Endometrium (tissue), 2 donors: ENCODE measurements at regions not wholly inside any gene's neighbourhood (a gene's known extent, or its start where the extent isn't known, plus 50 kb on each side); places are given as distances from the start of the nearest gene placed in this dataset.
"Not testable (repeated sequence)": the region's sequence is repeated elsewhere in the genome, so short reads cannot be mapped to it uniquely, and the experiment has no call there.

ENCODE experiments used
- FAIRE-seq: peaks from 2 replicates; lab custom pipeline; 2012; peaks lifted over from hg19 to GRCh38; lab: Jason Lieb, UNC
- donor health status: control.
- donor health status: control.

GRCh38 chr1:234918961-234919761 is 209.5 kb downstream of the TOMM20 start:
- no peak for FAIRE-seq

DNA sequence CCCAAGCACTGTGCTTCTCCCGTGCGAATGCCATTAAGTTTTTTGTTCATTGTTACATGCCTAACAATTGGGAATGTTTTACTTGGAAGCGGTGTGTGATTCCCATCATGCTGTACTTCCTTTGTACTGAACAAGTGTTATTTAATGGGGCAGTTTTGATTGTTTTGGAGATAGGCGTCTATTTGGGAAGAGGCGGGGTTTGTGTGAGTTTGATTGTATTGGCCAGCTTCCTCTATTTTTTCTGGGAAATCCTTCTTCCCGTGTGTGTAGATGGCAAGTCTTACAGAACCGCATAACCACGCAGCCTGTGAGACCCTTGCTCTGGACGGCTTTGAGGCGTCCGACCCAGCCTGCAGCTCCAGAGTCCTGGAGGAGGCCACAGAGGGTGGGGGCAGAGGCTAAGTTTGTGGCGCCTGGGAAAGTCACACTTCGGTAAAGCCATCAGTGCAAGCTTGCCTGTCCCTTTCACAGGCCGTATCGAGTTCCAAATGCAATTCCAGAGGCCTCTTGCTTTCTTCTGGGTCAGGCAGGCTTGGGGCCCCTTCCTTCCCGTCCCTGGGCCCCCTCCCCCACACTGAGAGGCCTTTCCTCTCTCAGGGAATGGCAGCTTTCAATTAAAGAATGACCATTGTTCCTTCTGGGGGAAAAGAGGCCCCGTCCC is 210.3 kb downstream of the TOMM20 start:
- peak; percentile 39 for FAIRE-seq

GRCh38 chr1:234917495-234918180 is 211.0 kb downstream of the TOMM20 start:
- no peak for FAIRE-seq

DNA sequence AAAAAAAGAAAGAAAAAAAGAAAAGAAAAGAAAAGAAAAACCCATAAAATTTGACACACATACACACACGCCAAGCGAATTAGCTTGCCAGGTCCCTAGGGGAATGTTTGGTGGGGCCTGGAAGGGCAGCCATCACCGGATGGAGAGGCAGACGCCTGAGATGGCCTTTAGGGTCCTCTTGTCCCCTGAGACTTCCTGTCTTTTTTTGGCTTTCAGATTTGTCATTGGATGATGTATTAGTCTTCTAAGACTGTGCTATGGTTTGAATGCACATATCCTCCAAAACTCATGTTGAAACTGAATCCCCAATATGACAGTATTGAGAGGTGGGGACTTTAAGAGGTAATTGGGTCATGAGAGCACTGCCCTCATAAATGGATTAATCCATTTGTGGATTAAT is 211.8 kb downstream of the TOMM20 start:
- FAIRE-seq = no peak

GRCh38 chr1:234915924-234916675 is 212.5 kb downstream of the TOMM20 start:
- FAIRE-seq = no peak

DNA sequence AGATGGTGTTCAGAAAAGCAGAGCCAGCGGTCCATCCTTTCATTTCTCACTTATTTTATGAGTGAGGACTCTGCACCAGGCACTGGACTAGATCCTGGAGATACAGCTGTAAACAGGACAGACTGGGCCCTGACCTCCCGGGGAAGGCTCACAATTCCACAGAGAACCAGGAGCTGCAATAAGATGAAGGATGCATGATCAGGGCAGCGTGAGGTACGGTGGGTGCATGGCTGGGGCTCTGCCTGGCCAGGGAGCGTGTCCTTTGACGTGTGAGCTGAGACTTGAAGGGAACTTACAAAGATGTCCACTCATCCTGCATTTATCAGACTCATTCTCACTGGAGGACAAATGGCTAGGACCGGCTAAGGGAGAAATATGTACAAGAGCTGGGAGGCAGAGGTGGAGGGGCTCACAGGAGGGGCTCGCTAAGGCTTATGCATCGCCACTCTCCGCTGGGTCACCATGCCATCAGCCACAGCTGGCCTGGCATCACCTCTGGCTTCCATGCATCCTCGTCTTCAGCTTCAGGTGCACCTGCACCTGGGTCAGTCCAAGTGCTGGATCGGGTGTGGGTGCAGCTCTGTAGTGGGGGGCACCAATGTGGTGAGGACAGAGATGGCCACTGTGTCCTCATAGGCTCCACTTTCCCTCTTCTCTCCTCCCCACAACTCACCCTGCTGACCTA is 213.9 kb downstream of the TOMM20 start:
- no peak for FAIRE-seq

- no peak for FAIRE-seq
Measured at GRCh38 chr1:234913771-234914170, 214.9 kb downstream of the TOMM20 start.

- no peak for FAIRE-seq
Measured at GRCh38 chr1:234913278-234913649, 215.4 kb downstream of the TOMM20 start.

GRCh38 chr1:234912548-234913277 is 215.9 kb downstream of the TOMM20 start:
- FAIRE-seq = no peak

GRCh38 chr1:234911787-234912186 is 216.8 kb downstream of the TOMM20 start:
- no peak for FAIRE-seq

- not testable (repeated sequence) for FAIRE-seq
Measured at GRCh38 chr1:234911136-234911535, 217.5 kb downstream of the TOMM20 start.

DNA sequence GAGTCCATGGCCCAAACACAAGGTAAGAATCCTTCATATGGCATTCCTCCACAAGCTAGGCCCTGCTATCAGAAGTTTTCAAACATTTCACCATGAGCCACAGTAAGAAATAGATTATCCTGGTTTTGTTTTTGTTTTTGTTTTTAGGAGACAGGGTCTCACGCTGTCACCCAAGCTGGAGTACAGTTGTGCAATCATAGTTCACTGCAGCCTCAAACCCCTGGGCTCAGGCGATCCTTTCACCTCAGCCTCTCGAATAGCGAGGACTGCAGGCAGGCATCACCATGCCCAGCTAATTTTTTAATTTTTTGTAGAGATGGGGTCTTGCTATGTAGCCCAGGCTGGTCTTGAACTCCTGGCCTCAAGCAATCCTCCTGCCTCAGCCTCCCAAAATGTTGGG is 218.8 kb downstream of the TOMM20 start:
- no peak for FAIRE-seq

DNA sequence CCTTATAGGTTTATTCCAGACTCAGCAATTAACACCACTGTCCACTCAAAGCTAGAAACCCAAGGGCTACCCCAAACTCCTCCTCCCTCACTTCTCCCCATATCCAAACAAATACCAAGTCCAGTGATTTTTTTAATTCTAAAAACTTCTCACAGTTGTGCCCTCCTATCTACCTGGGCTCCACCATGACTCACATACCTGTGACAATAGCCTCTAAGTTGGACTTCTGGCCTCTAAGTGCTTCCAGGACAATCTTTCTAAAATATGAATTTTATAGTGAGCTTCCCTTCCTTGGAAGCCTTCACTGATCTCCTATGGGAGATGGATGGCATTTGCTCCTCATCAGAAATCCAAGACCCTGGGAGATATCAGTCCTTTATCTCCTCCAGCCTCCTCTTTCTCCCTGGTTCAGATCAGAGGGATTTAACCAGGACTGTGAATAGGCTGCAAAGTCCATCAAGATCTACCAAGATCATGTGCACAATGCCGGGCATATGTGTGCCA is 219.3 kb downstream of the TOMM20 start:
- FAIRE-seq = no peak

DNA sequence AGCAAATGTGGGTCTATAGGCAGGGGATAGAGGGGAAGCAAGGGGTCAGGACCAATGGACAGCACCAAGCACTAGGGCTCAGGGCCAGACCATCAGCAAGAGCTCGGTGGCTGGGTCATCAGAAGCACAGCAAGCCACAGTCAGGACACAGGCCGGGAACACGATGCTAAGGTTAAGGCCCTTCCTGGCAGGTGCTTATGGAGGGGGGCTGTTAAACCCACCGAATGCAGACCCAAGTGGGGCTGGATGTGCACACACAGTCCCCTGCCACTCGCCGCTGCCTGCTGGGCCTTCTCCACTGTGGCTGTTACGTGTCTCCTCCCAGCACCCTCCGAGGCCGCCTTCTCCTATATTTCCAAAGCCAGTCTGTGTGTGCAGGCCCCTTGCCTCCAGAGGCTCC is 220.1 kb downstream of the TOMM20 start:
- no peak for FAIRE-seq

GRCh38 chr1:234907940-234908405 is 220.7 kb downstream of the TOMM20 start:
- FAIRE-seq = peak; percentile 74

DNA sequence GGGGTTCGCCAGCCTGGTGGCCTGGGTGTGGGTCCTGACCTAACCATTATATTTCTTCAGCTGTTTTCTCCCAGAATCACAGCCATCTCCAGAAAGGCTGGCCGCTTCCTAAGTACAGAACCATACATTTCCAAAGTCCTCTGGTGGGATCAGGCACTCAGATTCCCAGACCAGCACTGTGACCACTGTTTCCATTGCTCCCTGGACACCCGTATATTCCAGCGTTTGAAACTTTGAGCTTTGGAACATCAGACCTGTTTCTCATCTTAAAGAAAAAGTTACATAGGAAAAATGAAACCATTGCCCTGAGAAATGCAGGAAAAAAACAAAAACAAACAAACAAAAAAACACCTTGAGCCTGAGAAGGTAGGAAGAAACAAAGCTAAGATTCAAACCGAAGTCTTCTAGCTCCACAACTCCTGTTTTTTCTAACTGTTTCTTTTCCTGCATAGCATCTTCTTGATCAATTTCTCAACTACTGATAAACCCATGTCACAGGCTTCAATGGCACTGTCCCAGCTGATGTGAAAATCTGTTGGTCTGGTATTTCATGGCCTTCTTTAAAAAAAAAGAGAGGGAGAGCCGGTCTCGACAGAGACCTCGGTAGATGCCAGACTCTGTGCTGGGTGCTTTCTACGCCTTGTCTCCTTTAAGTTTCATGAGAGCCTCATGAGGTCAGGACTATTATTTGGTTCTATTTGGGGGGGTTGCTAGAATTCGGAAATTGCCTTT is 221.3 kb downstream of the TOMM20 start:
- FAIRE-seq = no peak

GRCh38 chr1:234906654-234907053 is 222.0 kb downstream of the TOMM20 start:
- FAIRE-seq = no peak

GRCh38 chr1:234902774-234903547 is 225.7 kb downstream of the TOMM20 start:
- FAIRE-seq = no peak

GRCh38 chr1:234901491-234902049 is 227.1 kb downstream of the TOMM20 start:
- FAIRE-seq = no peak
